C4-2B (cell line): ENCODE measurements at regions not wholly inside any gene's neighbourhood (a gene's known extent, or its start where the extent isn't known, plus 50 kb on each side); places are given as distances from the start of the nearest gene placed in this dataset.

Experiments used
- ZFX ChIP-seq: fragments of 450-650 bp; IDR thresholded peaks from 2 replicates; pipeline ENCODE4 v1.6.1; 2017
- TF ChIP-seq, protein P1 (sequence below): fragments of 450-650 bp; conservative IDR thresholded peaks from 2 replicates; pipeline ENCODE4 v1.5.1; 2017; ENCODE audit warnings: mild to moderate bottlenecking

DNA sequence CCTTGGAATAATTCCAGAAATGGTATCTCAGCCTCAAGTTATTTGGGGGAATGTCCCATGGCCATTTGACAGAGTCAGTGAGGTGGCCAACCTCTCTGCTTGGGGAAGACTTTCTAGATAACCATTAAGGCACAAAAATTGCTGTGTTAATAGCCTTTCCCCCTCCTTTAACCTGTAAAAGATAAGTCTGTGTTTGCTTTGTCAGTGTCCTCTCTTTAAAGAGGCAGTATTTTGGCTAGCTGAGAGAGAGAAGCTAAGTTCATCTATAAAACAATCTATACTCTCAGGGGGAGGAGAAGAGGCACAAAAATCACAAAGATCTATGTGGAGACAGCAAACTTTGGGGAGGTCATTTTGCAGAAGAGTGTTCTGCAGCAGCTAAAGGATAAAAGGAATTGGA lies 72.1 kb downstream of the PLCE1 start:
- TF ChIP-seq, protein P1, sequence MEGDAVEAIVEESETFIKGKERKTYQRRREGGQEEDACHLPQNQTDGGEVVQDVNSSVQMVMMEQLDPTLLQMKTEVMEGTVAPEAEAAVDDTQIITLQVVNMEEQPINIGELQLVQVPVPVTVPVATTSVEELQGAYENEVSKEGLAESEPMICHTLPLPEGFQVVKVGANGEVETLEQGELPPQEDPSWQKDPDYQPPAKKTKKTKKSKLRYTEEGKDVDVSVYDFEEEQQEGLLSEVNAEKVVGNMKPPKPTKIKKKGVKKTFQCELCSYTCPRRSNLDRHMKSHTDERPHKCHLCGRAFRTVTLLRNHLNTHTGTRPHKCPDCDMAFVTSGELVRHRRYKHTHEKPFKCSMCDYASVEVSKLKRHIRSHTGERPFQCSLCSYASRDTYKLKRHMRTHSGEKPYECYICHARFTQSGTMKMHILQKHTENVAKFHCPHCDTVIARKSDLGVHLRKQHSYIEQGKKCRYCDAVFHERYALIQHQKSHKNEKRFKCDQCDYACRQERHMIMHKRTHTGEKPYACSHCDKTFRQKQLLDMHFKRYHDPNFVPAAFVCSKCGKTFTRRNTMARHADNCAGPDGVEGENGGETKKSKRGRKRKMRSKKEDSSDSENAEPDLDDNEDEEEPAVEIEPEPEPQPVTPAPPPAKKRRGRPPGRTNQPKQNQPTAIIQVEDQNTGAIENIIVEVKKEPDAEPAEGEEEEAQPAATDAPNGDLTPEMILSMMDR, result no peak
- no peak for TF ChIP-seq ZFX
